HepG2 (cell line): ENCODE measurements at regions not wholly inside any gene's neighbourhood (a gene's known extent, or its start where the extent isn't known, plus 50 kb on each side); places are given as distances from the start of the nearest gene placed in this dataset.

Source experiments
- RARG ChIP-seq: sonication (generic); formaldehyde crosslinking; IDR thresholded peaks from 2 replicates; pipeline ENCODE4 v1.4.0; 2020; ENCODE audit warnings: low read depth, mild to moderate bottlenecking, missing genetic modification reagents
- ZNF563 ChIP-seq: sonication (generic); formaldehyde crosslinking; IDR thresholded peaks from 2 replicates; pipeline ENCODE4 v1.8.0; 2022; ENCODE audit warnings: mild to moderate bottlenecking, moderate library complexity, missing genetic modification reagents
- TF ChIP-seq, protein P1 (sequence below): IDR thresholded peaks from 2 replicates; pipeline ENCODE4 v1.6.1; 2016; ENCODE audit warnings: low read depth, missing genetic modification reagents, missing compliant biosample characterization
- TF ChIP-seq, protein P2 (sequence below): sonication (generic); formaldehyde crosslinking; conservative IDR thresholded peaks from 2 replicates; pipeline ENCODE4 v1.5.0; 2020; ENCODE audit warnings: missing genetic modification reagents
- TF ChIP-seq, protein P3 (sequence below): sonication (generic); formaldehyde crosslinking; IDR thresholded peaks from 2 replicates; pipeline ENCODE4 v1.4.0; 2020; ENCODE audit warnings: mild to moderate bottlenecking, missing genetic modification reagents, borderline replicate concordance
- TF ChIP-seq, protein P4 (sequence below): sonication (generic); formaldehyde crosslinking; IDR thresholded peaks from 2 replicates; pipeline ENCODE4 v1.5.1; 2020; ENCODE audit warnings: missing genetic modification reagents, mild to moderate bottlenecking, borderline replicate concordance

DNA sequence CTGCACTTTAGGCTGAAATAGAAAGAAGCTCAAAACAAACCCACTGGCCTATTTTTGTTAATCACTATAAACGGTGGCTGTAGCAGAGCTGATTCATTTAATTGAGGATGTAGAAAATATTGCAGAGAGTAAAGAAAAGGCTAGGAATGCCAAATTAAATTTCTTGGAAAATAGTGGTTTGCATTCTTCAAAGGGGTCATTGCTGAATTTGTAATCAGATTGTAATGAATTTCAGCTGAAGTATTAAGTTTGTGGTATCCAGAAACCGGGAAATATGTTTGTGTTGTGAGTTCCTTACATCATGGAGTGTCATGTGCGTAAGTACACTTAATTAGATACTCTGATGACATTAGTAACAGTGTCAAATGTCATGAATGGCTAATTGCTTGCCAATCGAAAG lies 203.0 kb downstream of the SAMD5 start (continued):
- TF ChIP-seq RARG (CRISPR knock-in tag), result no peak
- TF ChIP-seq, protein P1, sequence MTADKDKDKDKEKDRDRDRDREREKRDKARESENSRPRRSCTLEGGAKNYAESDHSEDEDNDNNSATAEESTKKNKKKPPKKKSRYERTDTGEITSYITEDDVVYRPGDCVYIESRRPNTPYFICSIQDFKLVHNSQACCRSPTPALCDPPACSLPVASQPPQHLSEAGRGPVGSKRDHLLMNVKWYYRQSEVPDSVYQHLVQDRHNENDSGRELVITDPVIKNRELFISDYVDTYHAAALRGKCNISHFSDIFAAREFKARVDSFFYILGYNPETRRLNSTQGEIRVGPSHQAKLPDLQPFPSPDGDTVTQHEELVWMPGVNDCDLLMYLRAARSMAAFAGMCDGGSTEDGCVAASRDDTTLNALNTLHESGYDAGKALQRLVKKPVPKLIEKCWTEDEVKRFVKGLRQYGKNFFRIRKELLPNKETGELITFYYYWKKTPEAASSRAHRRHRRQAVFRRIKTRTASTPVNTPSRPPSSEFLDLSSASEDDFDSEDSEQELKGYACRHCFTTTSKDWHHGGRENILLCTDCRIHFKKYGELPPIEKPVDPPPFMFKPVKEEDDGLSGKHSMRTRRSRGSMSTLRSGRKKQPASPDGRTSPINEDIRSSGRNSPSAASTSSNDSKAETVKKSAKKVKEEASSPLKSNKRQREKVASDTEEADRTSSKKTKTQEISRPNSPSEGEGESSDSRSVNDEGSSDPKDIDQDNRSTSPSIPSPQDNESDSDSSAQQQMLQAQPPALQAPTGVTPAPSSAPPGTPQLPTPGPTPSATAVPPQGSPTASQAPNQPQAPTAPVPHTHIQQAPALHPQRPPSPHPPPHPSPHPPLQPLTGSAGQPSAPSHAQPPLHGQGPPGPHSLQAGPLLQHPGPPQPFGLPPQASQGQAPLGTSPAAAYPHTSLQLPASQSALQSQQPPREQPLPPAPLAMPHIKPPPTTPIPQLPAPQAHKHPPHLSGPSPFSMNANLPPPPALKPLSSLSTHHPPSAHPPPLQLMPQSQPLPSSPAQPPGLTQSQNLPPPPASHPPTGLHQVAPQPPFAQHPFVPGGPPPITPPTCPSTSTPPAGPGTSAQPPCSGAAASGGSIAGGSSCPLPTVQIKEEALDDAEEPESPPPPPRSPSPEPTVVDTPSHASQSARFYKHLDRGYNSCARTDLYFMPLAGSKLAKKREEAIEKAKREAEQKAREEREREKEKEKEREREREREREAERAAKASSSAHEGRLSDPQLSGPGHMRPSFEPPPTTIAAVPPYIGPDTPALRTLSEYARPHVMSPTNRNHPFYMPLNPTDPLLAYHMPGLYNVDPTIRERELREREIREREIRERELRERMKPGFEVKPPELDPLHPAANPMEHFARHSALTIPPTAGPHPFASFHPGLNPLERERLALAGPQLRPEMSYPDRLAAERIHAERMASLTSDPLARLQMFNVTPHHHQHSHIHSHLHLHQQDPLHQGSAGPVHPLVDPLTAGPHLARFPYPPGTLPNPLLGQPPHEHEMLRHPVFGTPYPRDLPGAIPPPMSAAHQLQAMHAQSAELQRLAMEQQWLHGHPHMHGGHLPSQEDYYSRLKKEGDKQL (CRISPR knock-in tag), result no peak
- no peak for TF ChIP-seq ZNF563 (CRISPR knock-in tag)
- TF ChIP-seq, protein P2, sequence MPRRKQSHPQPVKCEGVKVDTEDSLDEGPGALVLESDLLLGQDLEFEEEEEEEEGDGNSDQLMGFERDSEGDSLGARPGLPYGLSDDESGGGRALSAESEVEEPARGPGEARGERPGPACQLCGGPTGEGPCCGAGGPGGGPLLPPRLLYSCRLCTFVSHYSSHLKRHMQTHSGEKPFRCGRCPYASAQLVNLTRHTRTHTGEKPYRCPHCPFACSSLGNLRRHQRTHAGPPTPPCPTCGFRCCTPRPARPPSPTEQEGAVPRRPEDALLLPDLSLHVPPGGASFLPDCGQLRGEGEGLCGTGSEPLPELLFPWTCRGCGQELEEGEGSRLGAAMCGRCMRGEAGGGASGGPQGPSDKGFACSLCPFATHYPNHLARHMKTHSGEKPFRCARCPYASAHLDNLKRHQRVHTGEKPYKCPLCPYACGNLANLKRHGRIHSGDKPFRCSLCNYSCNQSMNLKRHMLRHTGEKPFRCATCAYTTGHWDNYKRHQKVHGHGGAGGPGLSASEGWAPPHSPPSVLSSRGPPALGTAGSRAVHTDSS (CRISPR knock-in tag), result no peak
- TF ChIP-seq, protein P3, sequence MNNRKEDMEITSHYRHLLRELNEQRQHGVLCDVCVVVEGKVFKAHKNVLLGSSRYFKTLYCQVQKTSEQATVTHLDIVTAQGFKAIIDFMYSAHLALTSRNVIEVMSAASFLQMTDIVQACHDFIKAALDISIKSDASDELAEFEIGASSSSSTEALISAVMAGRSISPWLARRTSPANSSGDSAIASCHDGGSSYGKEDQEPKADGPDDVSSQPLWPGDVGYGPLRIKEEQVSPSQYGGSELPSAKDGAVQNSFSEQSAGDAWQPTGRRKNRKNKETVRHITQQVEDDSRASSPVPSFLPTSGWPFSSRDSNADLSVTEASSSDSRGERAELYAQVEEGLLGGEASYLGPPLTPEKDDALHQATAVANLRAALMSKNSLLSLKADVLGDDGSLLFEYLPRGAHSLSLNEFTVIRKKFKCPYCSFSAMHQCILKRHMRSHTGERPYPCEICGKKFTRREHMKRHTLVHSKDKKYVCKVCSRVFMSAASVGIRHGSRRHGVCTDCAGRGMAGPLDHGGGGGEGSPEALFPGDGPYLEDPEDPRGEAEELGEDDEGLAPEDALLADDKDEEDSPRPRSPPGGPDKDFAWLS, result no peak
- TF ChIP-seq, protein P4, sequence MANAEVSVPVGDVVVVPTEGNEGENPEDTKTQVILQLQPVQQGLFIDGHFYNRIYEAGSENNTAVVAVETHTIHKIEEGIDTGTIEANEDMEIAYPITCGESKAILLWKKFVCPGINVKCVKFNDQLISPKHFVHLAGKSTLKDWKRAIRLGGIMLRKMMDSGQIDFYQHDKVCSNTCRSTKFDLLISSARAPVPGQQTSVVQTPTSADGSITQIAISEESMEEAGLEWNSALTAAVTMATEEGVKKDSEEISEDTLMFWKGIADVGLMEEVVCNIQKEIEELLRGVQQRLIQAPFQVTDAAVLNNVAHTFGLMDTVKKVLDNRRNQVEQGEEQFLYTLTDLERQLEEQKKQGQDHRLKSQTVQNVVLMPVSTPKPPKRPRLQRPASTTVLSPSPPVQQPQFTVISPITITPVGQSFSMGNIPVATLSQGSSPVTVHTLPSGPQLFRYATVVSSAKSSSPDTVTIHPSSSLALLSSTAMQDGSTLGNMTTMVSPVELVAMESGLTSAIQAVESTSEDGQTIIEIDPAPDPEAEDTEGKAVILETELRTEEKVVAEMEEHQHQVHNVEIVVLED, result no peak
